SK-N-SH treated with all-trans-retinoic acid at 6 μM for 48 hours (cell line): ENCODE measurements at regions not wholly inside any gene's neighbourhood (a gene's known extent, or its start where the extent isn't known, plus 50 kb on each side); places are given as distances from the start of the nearest gene placed in this dataset.

ENCODE experiments used
- ATAC-seq: fragments of 200-7000 bp; cut with Tn5 transposase; 3 replicates; pipeline ENCODE4 v1.9.1; 2020; ENCODE audit warnings: mild to moderate bottlenecking, moderate library complexity
- BACH2 ChIP-seq: fragments of 250-450 bp; sonication (Bioruptor Pico); IDR thresholded peaks from 2 replicates; pipeline ENCODE4 v1.9.0; 2021; ENCODE audit warnings: mild to moderate bottlenecking, borderline replicate concordance
- CREB5 ChIP-seq: fragments of 250-450 bp; sonication (Bioruptor Pico); IDR thresholded peaks from 2 replicates; pipeline ENCODE4 v1.5.1; 2020; ENCODE audit warnings: low read depth, mild to moderate bottlenecking, moderate library complexity
- CSDC2 ChIP-seq: fragments of 250-450 bp; sonication (Bioruptor Pico); IDR thresholded peaks from 2 replicates; pipeline ENCODE4 v1.5.0; 2020; ENCODE audit warnings: mild to moderate bottlenecking, moderate library complexity
- CSRNP3 ChIP-seq: fragments of 250-450 bp; sonication (Bioruptor Pico); IDR thresholded peaks from 2 replicates; pipeline ENCODE4 v1.5.1; 2021; ENCODE audit warnings: mild to moderate bottlenecking, moderate library complexity
- ESRRG ChIP-seq: fragments of 250-450 bp; sonication (Bioruptor Pico); IDR thresholded peaks from 2 replicates; pipeline ENCODE4 v1.6.1; 2021; ENCODE audit warnings: mild to moderate bottlenecking
- PATZ1 ChIP-seq: fragments of 250-450 bp; sonication (Bioruptor Pico); IDR thresholded peaks from 2 replicates; pipeline ENCODE4 v1.8.0; 2020; ENCODE audit warnings: mild to moderate bottlenecking, moderate library complexity, borderline replicate concordance
- POU6F1 ChIP-seq: fragments of 250-450 bp; sonication (Bioruptor Pico); IDR thresholded peaks from 2 replicates; pipeline ENCODE4 v1.8.0; 2021; ENCODE audit warnings: low read depth, mild to moderate bottlenecking, moderate library complexity, borderline replicate concordance
- PPARA ChIP-seq: fragments of 250-450 bp; sonication (Bioruptor Pico); IDR thresholded peaks from 2 replicates; pipeline ENCODE4 v1.5.0; 2020; ENCODE audit warnings: mild to moderate bottlenecking, borderline replicate concordance
- RARB ChIP-seq: fragments of 250-450 bp; sonication (Bioruptor Pico); IDR thresholded peaks from 2 replicates; pipeline ENCODE4 v1.8.0; 2021; ENCODE audit warnings: mild to moderate bottlenecking, moderate library complexity
- SNAI2 ChIP-seq: fragments of 250-450 bp; sonication (Bioruptor Pico); IDR thresholded peaks from 2 replicates; pipeline ENCODE4 v1.5.0; 2020; ENCODE audit warnings: mild to moderate bottlenecking, moderate library complexity
- TCF4 ChIP-seq: fragments of 250-450 bp; sonication (Bioruptor Pico); IDR thresholded peaks from 2 replicates; pipeline ENCODE4 v1.8.0; 2021; ENCODE audit warnings: mild to moderate bottlenecking, moderate library complexity, borderline replicate concordance
- TOX ChIP-seq: fragments of 250-450 bp; sonication (Bioruptor Pico); IDR thresholded peaks from 2 replicates; pipeline ENCODE4 v1.8.0; 2021; ENCODE audit warnings: mild to moderate bottlenecking, moderate library complexity, borderline replicate concordance
- TSHZ2 ChIP-seq: fragments of 250-450 bp; sonication (Bioruptor Pico); IDR thresholded peaks from 2 replicates; pipeline ENCODE4 v1.5.0; 2020; ENCODE audit warnings: mild to moderate bottlenecking, moderate library complexity
- ZC3H10 ChIP-seq: fragments of 250-450 bp; sonication (Bioruptor Pico); IDR thresholded peaks from 2 replicates; pipeline ENCODE4 v1.5.1; 2021; ENCODE audit warnings: mild to moderate bottlenecking, moderate library complexity
- ZFP30 ChIP-seq: fragments of 450-650 bp; formaldehyde crosslinking; IDR thresholded peaks from 2 replicates; pipeline ENCODE4 v1.5.0; 2022; ENCODE audit warnings: mild to moderate bottlenecking, moderate library complexity
- ZNF565 ChIP-seq: fragments of 450-650 bp; formaldehyde crosslinking; conservative IDR thresholded peaks from 2 replicates; pipeline ENCODE4 v1.5.0; 2020; ENCODE audit warnings: low read depth, mild to moderate bottlenecking, moderate library complexity
- ZNF70 ChIP-seq: fragments of 450-650 bp; formaldehyde crosslinking; IDR thresholded peaks from 2 replicates; pipeline ENCODE4 v1.5.0; 2020; ENCODE audit warnings: mild to moderate bottlenecking, moderate library complexity
- ZNF8 ChIP-seq: fragments of 450-650 bp; formaldehyde crosslinking; IDR thresholded peaks from 2 replicates; pipeline ENCODE4 v1.5.0; 2020; ENCODE audit warnings: mild to moderate bottlenecking, moderate library complexity

GRCh38 chr6:149157126-149157525 lies 160.4 kb upstream of the TAB2 start:
- no peak for ATAC-seq
- TF ChIP-seq SNAI2 (CRISPR knock-in tag) (no peak), RARB (CRISPR knock-in tag) (no peak), POU6F1 (no peak)
- TF ChIP-seq, all 23 proteins: peak for 0

GRCh38 chr6:149158076-149158475 lies 159.4 kb upstream of the TAB2 start:
- TF ChIP-seq ESRRG (no peak), BACH2 (CRISPR knock-in tag) (no peak), RARB (CRISPR knock-in tag) (no peak), TOX (CRISPR knock-in tag) (no peak), SNAI2 (CRISPR knock-in tag) (no peak), ZNF8 (no peak), POU6F1 (no peak), CSRNP3 (no peak), ZNF70 (CRISPR knock-in tag) (no peak), ZFP30 (CRISPR knock-in tag) (no peak), PATZ1 (no peak), ZC3H10 (CRISPR knock-in tag) (no peak)
- no peak for ATAC-seq

- TF ChIP-seq TCF4 (CRISPR knock-in tag) (no peak), TSHZ2 (no peak), PPARA (no peak), BACH2 (CRISPR knock-in tag) (no peak), RARB (CRISPR knock-in tag) (no peak), CSDC2 (CRISPR knock-in tag) (no peak)
- no peak for ATAC-seq
These were observed 156.6 kb upstream of the TAB2 start for GRCh38 chr6:149160943-149161342.

GRCh38 chr6:149162924-149163323 lies 154.6 kb upstream of the TAB2 start:
- ATAC-seq = no peak
- no peak for TF ChIP-seq TOX (CRISPR knock-in tag)
- TF ChIP-seq ZNF70 (CRISPR knock-in tag) = no peak
- no peak for TF ChIP-seq POU6F1
- TF ChIP-seq ESRRG = no peak
- no peak for TF ChIP-seq PPARA
- TF ChIP-seq TSHZ2 = no peak
- TF ChIP-seq ZNF565 (CRISPR knock-in tag) = no peak
- no peak for TF ChIP-seq CREB5 (CRISPR knock-in tag)
- TF ChIP-seq PATZ1 = no peak
